ENCODE measurements at regions not wholly inside any gene's neighbourhood (a gene's known extent, or its start where the extent isn't known, plus 50 kb on each side); places are given as distances from the start of the nearest gene placed in this dataset.

DNA sequence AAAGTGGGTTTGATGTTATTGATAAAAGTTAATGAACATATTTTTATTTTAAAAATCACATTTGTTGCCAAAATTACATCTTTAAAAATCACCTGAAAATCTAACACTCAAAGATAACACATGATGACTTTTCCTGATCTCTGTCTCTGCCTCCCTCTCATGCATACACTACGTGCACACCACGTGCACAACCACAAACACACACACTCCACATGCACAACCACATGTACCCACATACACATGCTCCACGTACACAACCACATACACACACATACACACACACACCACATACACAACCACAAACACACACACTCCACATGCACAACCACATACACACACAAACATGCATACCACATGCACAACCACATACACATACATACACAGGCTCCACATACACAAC lies 61.8 kb upstream of the TMEM132C start:
- TF ChIP-seq YY1 (IDR thresholded peaks at IDR 0.05; ENCODE audit: low read depth) (no peak), RAD21 (IDR thresholded peaks at IDR 0.05; ENCODE audit: low read depth) (no peak), EP300 (IDR thresholded peaks at IDR 0.05; ENCODE audit: borderline replicate concordance) (no peak), CEBPB (IDR thresholded peaks at IDR 0.05) (no peak), TEAD4 (IDR thresholded peaks at IDR 0.05) (no peak), TCF12 (IDR thresholded peaks at IDR 0.05; ENCODE audit: low read depth) (no peak), FOXM1 (IDR thresholded peaks at IDR 0.05; ENCODE audit: borderline replicate concordance, low read depth) (no peak), CREB1 (IDR thresholded peaks at IDR 0.05; ENCODE audit: low read depth) (no peak), EGR1 (IDR thresholded peaks at IDR 0.05) (no peak)
- TF ChIP-seq, protein P1, sequence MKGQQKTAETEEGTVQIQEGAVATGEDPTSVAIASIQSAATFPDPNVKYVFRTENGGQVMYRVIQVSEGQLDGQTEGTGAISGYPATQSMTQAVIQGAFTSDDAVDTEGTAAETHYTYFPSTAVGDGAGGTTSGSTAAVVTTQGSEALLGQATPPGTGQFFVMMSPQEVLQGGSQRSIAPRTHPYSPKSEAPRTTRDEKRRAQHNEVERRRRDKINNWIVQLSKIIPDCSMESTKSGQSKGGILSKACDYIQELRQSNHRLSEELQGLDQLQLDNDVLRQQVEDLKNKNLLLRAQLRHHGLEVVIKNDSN (IDR thresholded peaks at IDR 0.05), result no peak
- TF ChIP-seq, protein P2, sequence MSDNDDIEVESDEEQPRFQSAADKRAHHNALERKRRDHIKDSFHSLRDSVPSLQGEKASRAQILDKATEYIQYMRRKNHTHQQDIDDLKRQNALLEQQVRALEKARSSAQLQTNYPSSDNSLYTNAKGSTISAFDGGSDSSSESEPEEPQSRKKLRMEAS (IDR thresholded peaks at IDR 0.05), result no peak
- TF ChIP-seq, protein P3, sequence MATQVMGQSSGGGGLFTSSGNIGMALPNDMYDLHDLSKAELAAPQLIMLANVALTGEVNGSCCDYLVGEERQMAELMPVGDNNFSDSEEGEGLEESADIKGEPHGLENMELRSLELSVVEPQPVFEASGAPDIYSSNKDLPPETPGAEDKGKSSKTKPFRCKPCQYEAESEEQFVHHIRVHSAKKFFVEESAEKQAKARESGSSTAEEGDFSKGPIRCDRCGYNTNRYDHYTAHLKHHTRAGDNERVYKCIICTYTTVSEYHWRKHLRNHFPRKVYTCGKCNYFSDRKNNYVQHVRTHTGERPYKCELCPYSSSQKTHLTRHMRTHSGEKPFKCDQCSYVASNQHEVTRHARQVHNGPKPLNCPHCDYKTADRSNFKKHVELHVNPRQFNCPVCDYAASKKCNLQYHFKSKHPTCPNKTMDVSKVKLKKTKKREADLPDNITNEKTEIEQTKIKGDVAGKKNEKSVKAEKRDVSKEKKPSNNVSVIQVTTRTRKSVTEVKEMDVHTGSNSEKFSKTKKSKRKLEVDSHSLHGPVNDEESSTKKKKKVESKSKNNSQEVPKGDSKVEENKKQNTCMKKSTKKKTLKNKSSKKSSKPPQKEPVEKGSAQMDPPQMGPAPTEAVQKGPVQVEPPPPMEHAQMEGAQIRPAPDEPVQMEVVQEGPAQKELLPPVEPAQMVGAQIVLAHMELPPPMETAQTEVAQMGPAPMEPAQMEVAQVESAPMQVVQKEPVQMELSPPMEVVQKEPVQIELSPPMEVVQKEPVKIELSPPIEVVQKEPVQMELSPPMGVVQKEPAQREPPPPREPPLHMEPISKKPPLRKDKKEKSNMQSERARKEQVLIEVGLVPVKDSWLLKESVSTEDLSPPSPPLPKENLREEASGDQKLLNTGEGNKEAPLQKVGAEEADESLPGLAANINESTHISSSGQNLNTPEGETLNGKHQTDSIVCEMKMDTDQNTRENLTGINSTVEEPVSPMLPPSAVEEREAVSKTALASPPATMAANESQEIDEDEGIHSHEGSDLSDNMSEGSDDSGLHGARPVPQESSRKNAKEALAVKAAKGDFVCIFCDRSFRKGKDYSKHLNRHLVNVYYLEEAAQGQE (IDR thresholded peaks at IDR 0.05; ENCODE audit: low read depth), result no peak

DNA sequence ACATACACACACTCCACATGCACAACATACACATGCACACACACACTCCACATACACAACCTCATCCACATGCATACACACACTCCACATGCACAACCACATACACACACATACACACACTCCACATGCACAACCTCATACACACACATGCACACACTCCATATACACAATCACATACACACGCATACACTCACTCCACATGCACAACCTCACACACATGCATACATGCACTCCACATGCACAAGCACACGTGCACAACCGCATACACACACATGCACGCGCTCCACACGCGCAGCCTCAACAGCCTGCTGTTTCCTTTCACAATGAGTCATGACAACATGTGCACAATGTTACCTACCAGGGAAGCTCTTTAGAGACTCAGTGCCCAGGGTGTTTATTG lies 61.2 kb upstream of the TMEM132C start:
- TF ChIP-seq EGR1 (IDR thresholded peaks at IDR 0.05) (no peak), ZBTB7A (IDR thresholded peaks at IDR 0.05; ENCODE audit: low read depth) (no peak), CREB1 (IDR thresholded peaks at IDR 0.05; ENCODE audit: low read depth) (no peak), YY1 (IDR thresholded peaks at IDR 0.05; ENCODE audit: low read depth) (no peak), RAD21 (IDR thresholded peaks at IDR 0.05; ENCODE audit: low read depth) (no peak), TAF1 (IDR thresholded peaks at IDR 0.05; ENCODE audit: low read depth) (no peak), TCF12 (IDR thresholded peaks at IDR 0.05; ENCODE audit: low read depth) (no peak), CEBPB (IDR thresholded peaks at IDR 0.05) (no peak), FOXM1 (IDR thresholded peaks at IDR 0.05; ENCODE audit: borderline replicate concordance, low read depth) (no peak), NFIC (IDR thresholded peaks at IDR 0.05) (no peak)
- TF ChIP-seq, protein P2 (IDR thresholded peaks at IDR 0.05), result no peak
- TF ChIP-seq, protein P1 (IDR thresholded peaks at IDR 0.05), result no peak
- TF ChIP-seq, protein P3 (IDR thresholded peaks at IDR 0.05; ENCODE audit: low read depth), result no peak
